ENCODE measurements at regions not wholly inside any gene's neighbourhood (a gene's known extent, or its start where the extent isn't known, plus 50 kb on each side); places are given as distances from the start of the nearest gene placed in this dataset.

DNA sequence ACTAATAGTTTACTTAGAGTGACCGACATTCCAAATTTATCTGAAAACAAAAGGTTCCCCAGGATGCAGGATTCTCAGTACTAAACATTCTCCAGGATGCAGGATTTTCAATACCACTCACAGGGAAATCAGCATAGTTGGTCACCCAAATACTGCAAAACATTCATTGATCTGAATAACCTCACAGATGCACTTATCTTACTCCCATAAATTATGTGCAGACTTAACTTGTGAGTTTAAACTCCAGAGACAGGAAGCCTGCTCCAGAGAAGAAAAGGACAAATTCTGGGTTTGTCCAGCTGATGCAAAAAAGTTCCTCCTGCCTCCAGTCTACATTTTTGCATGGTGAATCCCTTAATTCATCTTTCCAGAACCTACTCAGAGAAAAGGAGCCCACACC, 514.2 kb upstream of the TMEM132C start:
- TF ChIP-seq CTCF (conservative IDR thresholded peaks at IDR 0.05; ENCODE audit: low read depth in 2 of 2) (no peak), EZH2 (IDR thresholded peaks at IDR 0.05; ENCODE audit: low read depth, unreplicated experiment) (no peak)
- TF ChIP-seq, protein P1, sequence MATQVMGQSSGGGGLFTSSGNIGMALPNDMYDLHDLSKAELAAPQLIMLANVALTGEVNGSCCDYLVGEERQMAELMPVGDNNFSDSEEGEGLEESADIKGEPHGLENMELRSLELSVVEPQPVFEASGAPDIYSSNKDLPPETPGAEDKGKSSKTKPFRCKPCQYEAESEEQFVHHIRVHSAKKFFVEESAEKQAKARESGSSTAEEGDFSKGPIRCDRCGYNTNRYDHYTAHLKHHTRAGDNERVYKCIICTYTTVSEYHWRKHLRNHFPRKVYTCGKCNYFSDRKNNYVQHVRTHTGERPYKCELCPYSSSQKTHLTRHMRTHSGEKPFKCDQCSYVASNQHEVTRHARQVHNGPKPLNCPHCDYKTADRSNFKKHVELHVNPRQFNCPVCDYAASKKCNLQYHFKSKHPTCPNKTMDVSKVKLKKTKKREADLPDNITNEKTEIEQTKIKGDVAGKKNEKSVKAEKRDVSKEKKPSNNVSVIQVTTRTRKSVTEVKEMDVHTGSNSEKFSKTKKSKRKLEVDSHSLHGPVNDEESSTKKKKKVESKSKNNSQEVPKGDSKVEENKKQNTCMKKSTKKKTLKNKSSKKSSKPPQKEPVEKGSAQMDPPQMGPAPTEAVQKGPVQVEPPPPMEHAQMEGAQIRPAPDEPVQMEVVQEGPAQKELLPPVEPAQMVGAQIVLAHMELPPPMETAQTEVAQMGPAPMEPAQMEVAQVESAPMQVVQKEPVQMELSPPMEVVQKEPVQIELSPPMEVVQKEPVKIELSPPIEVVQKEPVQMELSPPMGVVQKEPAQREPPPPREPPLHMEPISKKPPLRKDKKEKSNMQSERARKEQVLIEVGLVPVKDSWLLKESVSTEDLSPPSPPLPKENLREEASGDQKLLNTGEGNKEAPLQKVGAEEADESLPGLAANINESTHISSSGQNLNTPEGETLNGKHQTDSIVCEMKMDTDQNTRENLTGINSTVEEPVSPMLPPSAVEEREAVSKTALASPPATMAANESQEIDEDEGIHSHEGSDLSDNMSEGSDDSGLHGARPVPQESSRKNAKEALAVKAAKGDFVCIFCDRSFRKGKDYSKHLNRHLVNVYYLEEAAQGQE (IDR thresholded peaks at IDR 0.05; ENCODE audit: unreplicated experiment) = no peak
